Nephron (organoid): ENCODE measurements at regions not wholly inside any gene's neighbourhood (a gene's known extent, or its start where the extent isn't known, plus 50 kb on each side); places are given as distances from the start of the nearest gene placed in this dataset.

Source experiments
- H3K27ac Mint-ChIP-seq, 3 experiments: 2 replicates each; pipeline ENCODE4 v1.8.0; 2020; ENCODE audit warnings: mixed read lengths in 3 of 3, mild to moderate bottlenecking in 2 of 3, moderate library complexity in 1 of 3
- H3K27me3 Mint-ChIP-seq: 2 replicates; pipeline ENCODE4 v1.8.0; 2021; ENCODE audit warnings: low read depth, mild to moderate bottlenecking, moderate library complexity, mixed read lengths
- H3K36me3 Mint-ChIP-seq: 2 replicates; pipeline ENCODE4 v1.8.0; 2020; ENCODE audit warnings: low read depth, mixed read lengths
- H3K4me1 Mint-ChIP-seq: 2 replicates; pipeline ENCODE4 v1.8.0; 2020; ENCODE audit warnings: mixed read lengths
- H3K4me3 Mint-ChIP-seq, 3 experiments: 2 replicates each; pipeline ENCODE4 v1.8.0; 2020; ENCODE audit warnings: mild to moderate bottlenecking in 3 of 3, mixed read lengths in 3 of 3, moderate library complexity in 2 of 3
- H3K9me3 Mint-ChIP-seq: 2 replicates; pipeline ENCODE4 v1.8.0; 2020; ENCODE audit warnings: mixed read lengths
- CTCF ChIP-seq, 3 experiments: fragments of 200-600 bp; sonication (generic); IDR thresholded peaks; one replicate each; pipeline ENCODE4 v1.5.0; 2021; ENCODE audit warnings: antibody characterized with exemption in 3 of 3; ENCODE audit not compliant: unreplicated experiment in 3 of 3

- H3K4me1 Mint-ChIP-seq = no peaks in the 10 kb centered on the region
- no peak for TF ChIP-seq CTCF (IDR thresholded peaks at IDR 0.05; ENCODE audit: unreplicated experiment in 3 of 3)
Measured at GRCh38 chr19:5271145-5271544, 69.5 kb downstream of the PTPRS start.

GRCh38 chr19:5269926-5270325 lies 70.7 kb downstream of the PTPRS start:
- no peaks in the 10 kb centered on the region for H3K4me1 Mint-ChIP-seq

More at GRCh38 chr19:5271145-5271544, 69.5 kb downstream of the PTPRS start:
- Mint-ChIP-seq H3K9me3 (no peaks in the 10 kb centered on the region), H3K27me3 (no peaks in the 10 kb centered on the region), H3K36me3 (peaks cover 37% of the 10 kb centered on the region), H3K4me3 (no peak overlapping the region), H3K27ac (no peak overlapping the region)

GRCh38 chr19:5269279-5269678 lies 71.3 kb downstream of the PTPRS start:
- TF ChIP-seq CTCF (IDR thresholded peaks at IDR 0.05; ENCODE audit: unreplicated experiment in 3 of 3) = no peak
- Mint-ChIP-seq H3K27me3 (peaks cover 2% of the 10 kb centered on the region), H3K9me3 (no peaks in the 10 kb centered on the region), H3K4me3 (no peak overlapping the region), H3K4me1 (no peaks in the 10 kb centered on the region), H3K36me3 (peaks cover 37% of the 10 kb centered on the region), H3K27ac (no peak overlapping the region)

More at GRCh38 chr19:5269926-5270325, 70.7 kb downstream of the PTPRS start:
- Mint-ChIP-seq H3K9me3 (no peaks in the 10 kb centered on the region), H3K27me3 (no peaks in the 10 kb centered on the region), H3K4me3 (no peak overlapping the region), H3K27ac (no peak overlapping the region), H3K36me3 (peaks cover 35% of the 10 kb centered on the region)
- no peak for TF ChIP-seq CTCF (IDR thresholded peaks at IDR 0.05; ENCODE audit: unreplicated experiment in 3 of 3)

GRCh38 chr19:5268801-5269200 lies 71.8 kb downstream of the PTPRS start:
- H3K4me1 Mint-ChIP-seq = no peaks in the 10 kb centered on the region
- no peak overlapping the region for H3K27ac Mint-ChIP-seq
- no peaks in the 10 kb centered on the region for H3K9me3 Mint-ChIP-seq
- no peak for TF ChIP-seq CTCF (IDR thresholded peaks at IDR 0.05; ENCODE audit: unreplicated experiment in 3 of 3)
- peaks cover 3% of the 10 kb centered on the region for H3K27me3 Mint-ChIP-seq
- peaks cover 41% of the 10 kb centered on the region for H3K36me3 Mint-ChIP-seq
- no peak overlapping the region for H3K4me3 Mint-ChIP-seq

GRCh38 chr19:5265260-5265659 lies 75.4 kb downstream of the PTPRS start:
- Mint-ChIP-seq H3K4me3 (no peak overlapping the region), H3K36me3 (peaks cover 57% of the 10 kb centered on the region), H3K9me3 (no peaks in the 10 kb centered on the region), H3K4me1 (no peaks in the 10 kb centered on the region), H3K27me3 (peaks cover 3% of the 10 kb centered on the region), H3K27ac (no peak overlapping the region)
- no peak for TF ChIP-seq CTCF (IDR thresholded peaks at IDR 0.05; ENCODE audit: unreplicated experiment in 3 of 3)

GRCh38 chr19:5264453-5264852 lies 76.2 kb downstream of the PTPRS start:
- TF ChIP-seq CTCF (IDR thresholded peaks at IDR 0.05; ENCODE audit: unreplicated experiment in 3 of 3) = no peak
- H3K27ac Mint-ChIP-seq = no peak overlapping the region
- no peak overlapping the region for H3K4me3 Mint-ChIP-seq
- no peaks in the 10 kb centered on the region for H3K4me1 Mint-ChIP-seq
- peaks cover 63% of the 10 kb centered on the region for H3K36me3 Mint-ChIP-seq
- peaks cover 3% of the 10 kb centered on the region for H3K27me3 Mint-ChIP-seq
- H3K9me3 Mint-ChIP-seq = no peaks in the 10 kb centered on the region
